GM11168 (cell line): ENCODE measurements at regions not wholly inside any gene's neighbourhood (a gene's known extent, or its start where the extent isn't known, plus 50 kb on each side); places are given as distances from the start of the nearest gene placed in this dataset.
"Not testable (repeated sequence)": the region's sequence is repeated elsewhere in the genome, so short reads cannot be mapped to it uniquely, and the experiment has no call there.

Experiments
- in situ Hi-C: fragments of 300-500 bp; cut with MboI; formaldehyde crosslinking; loops from one replicate; pipeline ENCODE4 v1.12.0; 2022; ENCODE audit warnings: low sequenced_read_pairs; ENCODE audit not compliant: unreplicated experiment

GRCh38 chr20:48492715-48493070 lies 335.1 kb downstream of the PREX1 start:
- in situ Hi-C loops, result no loop called here

- in situ Hi-C loops, result no loop called here
Observed at GRCh38 chr20:48492015-48492714, 335.6 kb downstream of the PREX1 start.

GRCh38 chr20:48490961-48491831 lies 336.6 kb downstream of the PREX1 start:
- in situ Hi-C loops, result no loop called here

- in situ Hi-C loops, result not testable (repeated sequence)
Observed at GRCh38 chr20:48490341-48490740, 337.5 kb downstream of the PREX1 start.

GRCh38 chr20:48489656-48490055 lies 338.1 kb downstream of the PREX1 start:
- in situ Hi-C loops, result no loop called here

GRCh38 chr20:48489046-48489463 lies 338.7 kb downstream of the PREX1 start:
- in situ Hi-C loops, result no loop called here

- in situ Hi-C loops, result not testable (repeated sequence)
Observed at GRCh38 chr20:48488334-48489034, 339.3 kb downstream of the PREX1 start.

- in situ Hi-C loops, result no loop called here
Observed at GRCh38 chr20:48486065-48486464, 341.7 kb downstream of the PREX1 start.

- in situ Hi-C loops, result not testable (repeated sequence)
Observed at GRCh38 chr20:48485153-48485552, 342.6 kb downstream of the PREX1 start.

GRCh38 chr20:48483334-48484066 lies 344.3 kb downstream of the PREX1 start:
- in situ Hi-C loops, result no loop called here

- in situ Hi-C loops, result no loop called here
Observed at GRCh38 chr20:48482790-48483189, 345.0 kb downstream of the PREX1 start.

GRCh38 chr20:48480216-48480772 lies 347.5 kb downstream of the PREX1 start:
- in situ Hi-C loops, result no loop called here

- in situ Hi-C loops, result no loop called here
Observed at GRCh38 chr20:48478806-48479585, 348.8 kb downstream of the PREX1 start.

GRCh38 chr20:48478370-48478769 lies 349.4 kb downstream of the PREX1 start:
- in situ Hi-C loops, result no loop called here

- in situ Hi-C loops, result no loop called here
Observed at GRCh38 chr20:48476854-48477253, 350.9 kb downstream of the PREX1 start.

- in situ Hi-C loops, result no loop called here
Observed at GRCh38 chr20:48474022-48474421, 353.8 kb downstream of the PREX1 start.

GRCh38 chr20:48471759-48472408 lies 355.9 kb downstream of the PREX1 start:
- in situ Hi-C loops, result no loop called here

- in situ Hi-C loops, result no loop called here
Observed at GRCh38 chr20:48471176-48471575, 356.6 kb downstream of the PREX1 start.

GRCh38 chr20:48470141-48470540 lies 357.7 kb downstream of the PREX1 start:
- in situ Hi-C loops, result no loop called here
